ENCODE measurements at regions not wholly inside any gene's neighbourhood (a gene's known extent, or its start where the extent isn't known, plus 50 kb on each side); places are given as distances from the start of the nearest gene placed in this dataset.
"Not testable (repeated sequence)": the region's sequence is repeated elsewhere in the genome, so short reads cannot be mapped to it uniquely, and the experiment has no call there.

DNA sequence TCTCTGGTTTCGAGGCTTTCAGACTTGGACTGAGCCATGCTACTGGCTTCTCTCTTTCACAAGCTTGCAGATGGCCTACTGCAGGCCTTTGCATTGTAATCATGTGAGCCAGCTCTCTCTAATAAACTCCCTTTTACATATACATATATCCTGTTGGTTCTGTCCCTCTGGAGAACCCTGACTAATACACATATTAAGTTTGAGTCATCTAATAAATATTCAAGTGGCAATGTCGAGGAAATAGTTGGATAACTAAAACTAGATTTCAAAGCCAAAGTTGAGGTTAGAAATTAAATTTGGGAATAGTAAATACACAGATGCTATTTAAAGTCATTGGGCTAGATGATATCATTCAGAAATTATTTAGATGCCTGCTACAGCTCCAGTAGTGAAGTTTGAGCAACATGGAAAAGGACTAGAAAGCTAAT is 1343.4 kb downstream of the GRIK2 start:
- TF ChIP-seq EZH2phosphoT487 (conservative IDR thresholded peaks at IDR 0.05; ENCODE audit: low read length) = no peak
- TF ChIP-seq, protein P1, sequence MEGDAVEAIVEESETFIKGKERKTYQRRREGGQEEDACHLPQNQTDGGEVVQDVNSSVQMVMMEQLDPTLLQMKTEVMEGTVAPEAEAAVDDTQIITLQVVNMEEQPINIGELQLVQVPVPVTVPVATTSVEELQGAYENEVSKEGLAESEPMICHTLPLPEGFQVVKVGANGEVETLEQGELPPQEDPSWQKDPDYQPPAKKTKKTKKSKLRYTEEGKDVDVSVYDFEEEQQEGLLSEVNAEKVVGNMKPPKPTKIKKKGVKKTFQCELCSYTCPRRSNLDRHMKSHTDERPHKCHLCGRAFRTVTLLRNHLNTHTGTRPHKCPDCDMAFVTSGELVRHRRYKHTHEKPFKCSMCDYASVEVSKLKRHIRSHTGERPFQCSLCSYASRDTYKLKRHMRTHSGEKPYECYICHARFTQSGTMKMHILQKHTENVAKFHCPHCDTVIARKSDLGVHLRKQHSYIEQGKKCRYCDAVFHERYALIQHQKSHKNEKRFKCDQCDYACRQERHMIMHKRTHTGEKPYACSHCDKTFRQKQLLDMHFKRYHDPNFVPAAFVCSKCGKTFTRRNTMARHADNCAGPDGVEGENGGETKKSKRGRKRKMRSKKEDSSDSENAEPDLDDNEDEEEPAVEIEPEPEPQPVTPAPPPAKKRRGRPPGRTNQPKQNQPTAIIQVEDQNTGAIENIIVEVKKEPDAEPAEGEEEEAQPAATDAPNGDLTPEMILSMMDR (IDR thresholded peaks at IDR 0.05; ENCODE audit: insufficient read depth, low read length, poor library complexity, severe bottlenecking) = no peak

DNA sequence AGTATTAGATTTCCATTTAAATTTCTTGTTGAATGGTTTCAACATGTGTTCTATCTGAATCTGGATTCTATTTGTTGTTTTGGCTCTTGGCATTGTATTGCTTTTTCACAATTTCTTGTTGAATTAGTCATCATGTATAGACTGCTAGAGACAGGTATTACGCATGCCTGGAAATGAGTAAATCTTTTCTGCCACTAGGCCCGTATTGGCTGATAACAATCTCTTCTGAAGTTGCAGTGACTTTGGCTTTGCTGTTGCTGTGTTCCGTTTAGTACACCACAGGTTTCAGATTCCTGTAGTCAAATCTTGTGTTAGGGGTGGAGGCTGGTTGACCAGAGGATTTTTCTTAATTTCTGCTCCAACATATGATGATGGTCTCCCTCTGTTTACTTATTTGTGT is 1339.4 kb downstream of the GRIK2 start:
- Histone ChIP-seq H3K9ac (ENCODE audit: low read length) (no peak overlapping the region), H3K27ac (ENCODE audit: low read depth, low read length) (no peak overlapping the region), H3K36me3 (ENCODE audit: low read length) (no peaks in the 10 kb centered on the region), H2AFZ (ENCODE audit: low read depth, low read length, severe bottlenecking) (no peak overlapping the region), H3K9me2 (replicated peaks; ENCODE audit: insufficient read depth, low read length) (no peaks in the 10 kb centered on the region), H3K27me3 (ENCODE audit: low read length) (no peaks in the 10 kb centered on the region), H3K79me2 (ENCODE audit: insufficient read depth, low read length) (no peaks in the 10 kb centered on the region), H3K4me2 (ENCODE audit: low read depth, low read length, poor library complexity, severe bottlenecking) (no peak overlapping the region), H3F3A (ENCODE audit: insufficient read depth) (no peaks in the 10 kb centered on the region), H3K9me3 (ENCODE audit: insufficient read depth, low read length) (no peaks in the 10 kb centered on the region), H4K20me1 (ENCODE audit: low read depth, low read length) (no peaks in the 10 kb centered on the region), H3K4me3 (ENCODE audit: insufficient read depth, low read length, poor library complexity, severe bottlenecking) (no peak overlapping the region)
- no peak for TF ChIP-seq EZH2phosphoT487 (conservative IDR thresholded peaks at IDR 0.05; ENCODE audit: low read length)
- TF ChIP-seq, protein P1 (IDR thresholded peaks at IDR 0.05; ENCODE audit: insufficient read depth, low read length, poor library complexity, severe bottlenecking) = no peak

More for the DNA sequence above, 1343.4 kb downstream of the GRIK2 start:
- Histone ChIP-seq H3K9ac (ENCODE audit: low read length) (no peak overlapping the region), H3K4me3 (ENCODE audit: insufficient read depth, low read length, poor library complexity, severe bottlenecking) (no peak overlapping the region), H3K27me3 (ENCODE audit: low read length) (no peaks in the 10 kb centered on the region), H3K36me3 (ENCODE audit: low read length) (no peaks in the 10 kb centered on the region), H3F3A (ENCODE audit: insufficient read depth) (no peaks in the 10 kb centered on the region), H3K9me3 (ENCODE audit: insufficient read depth, low read length) (no peaks in the 10 kb centered on the region), H3K79me2 (ENCODE audit: insufficient read depth, low read length) (no peaks in the 10 kb centered on the region), H3K9me2 (replicated peaks; ENCODE audit: insufficient read depth, low read length) (no peaks in the 10 kb centered on the region), H2AFZ (ENCODE audit: low read depth, low read length, severe bottlenecking) (no peak overlapping the region), H3K27ac (ENCODE audit: low read depth, low read length) (no peak overlapping the region), H4K20me1 (ENCODE audit: low read depth, low read length) (no peaks in the 10 kb centered on the region), H3K4me2 (ENCODE audit: low read depth, low read length, poor library complexity, severe bottlenecking) (no peak overlapping the region)

DNA sequence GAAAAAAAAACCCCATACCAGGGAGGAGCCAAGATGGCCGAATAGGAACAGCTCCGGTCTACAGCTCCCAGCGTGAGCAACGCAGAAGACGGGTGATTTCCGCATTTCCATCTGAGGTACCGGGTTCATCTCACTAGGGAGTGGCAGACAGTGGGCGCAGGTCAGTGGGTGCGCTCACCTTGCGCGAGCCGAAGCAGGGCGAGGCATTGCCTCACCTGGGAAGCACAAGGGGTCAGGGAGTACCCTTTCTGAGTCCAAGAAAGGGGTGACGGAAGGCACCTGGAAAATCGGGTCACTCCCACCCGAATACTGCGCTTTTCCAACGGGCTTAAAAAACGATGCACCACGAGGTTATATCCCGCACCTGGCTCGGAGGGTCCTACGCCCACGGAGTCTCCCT is 1328.6 kb downstream of the GRIK2 start:
- H3F3A ChIP-seq (ENCODE audit: insufficient read depth); H3K9ac ChIP-seq (ENCODE audit: low read length); H3K79me2 ChIP-seq (ENCODE audit: insufficient read depth, low read length); H3K4me2 ChIP-seq (ENCODE audit: low read depth, low read length, poor library complexity, severe bottlenecking); H4K20me1 ChIP-seq (ENCODE audit: low read depth, low read length); H3K9me2 ChIP-seq (replicated peaks; ENCODE audit: insufficient read depth, low read length); H2AFZ ChIP-seq (ENCODE audit: low read depth, low read length, severe bottlenecking); H3K9me3 ChIP-seq (ENCODE audit: insufficient read depth, low read length); H3K36me3 ChIP-seq (ENCODE audit: low read length); H3K27ac ChIP-seq (ENCODE audit: low read depth, low read length); H3K4me3 ChIP-seq (ENCODE audit: insufficient read depth, low read length, poor library complexity, severe bottlenecking); H3K27me3 ChIP-seq (ENCODE audit: low read length): not testable (repeated sequence)

DNA sequence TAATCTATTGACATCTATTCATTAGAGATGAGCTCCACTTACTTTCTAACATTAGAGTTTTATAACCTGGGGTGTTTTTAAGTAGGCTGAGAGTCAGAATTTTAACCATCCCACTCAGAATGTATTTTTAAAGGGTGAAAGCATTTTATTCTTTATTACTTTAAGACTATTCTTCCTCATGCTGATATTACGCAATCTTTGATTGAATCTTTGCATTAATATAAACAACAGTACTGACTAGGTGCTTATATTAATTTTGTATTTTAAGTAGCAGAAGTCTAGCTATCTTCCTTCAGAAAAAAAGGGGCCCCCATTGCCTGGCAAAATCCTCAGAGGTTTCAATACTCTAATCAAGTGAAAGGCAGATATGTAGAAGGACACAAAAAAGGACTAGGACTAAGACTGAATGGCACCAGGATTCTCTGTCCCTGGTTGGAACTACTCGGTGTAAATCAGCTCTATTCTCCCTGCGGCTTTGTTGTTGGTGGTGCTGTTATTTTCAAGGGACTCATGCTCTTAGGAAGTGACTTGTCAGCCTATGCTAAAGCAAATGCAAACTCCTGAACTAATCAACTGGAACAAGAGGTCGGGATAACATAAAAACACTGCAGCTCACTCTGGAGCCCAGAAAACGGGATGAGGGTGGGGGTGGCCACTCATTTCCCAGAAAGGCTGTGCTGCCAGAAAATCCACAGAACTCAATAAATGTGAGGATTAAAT is 1324.4 kb downstream of the GRIK2 start:
- no peaks in the 10 kb centered on the region for H3K9me3 ChIP-seq (ENCODE audit: insufficient read depth, low read length)
- H2AFZ ChIP-seq (ENCODE audit: low read depth, low read length, severe bottlenecking) = no peak overlapping the region
- no peak overlapping the region for H3K27ac ChIP-seq (ENCODE audit: low read depth, low read length)
- no peak overlapping the region for H3K4me3 ChIP-seq (ENCODE audit: insufficient read depth, low read length, poor library complexity, severe bottlenecking)
- H4K20me1 ChIP-seq (ENCODE audit: low read depth, low read length) = no peaks in the 10 kb centered on the region
- no peaks in the 10 kb centered on the region for H3K27me3 ChIP-seq (ENCODE audit: low read length)
- TF ChIP-seq, protein P1 (IDR thresholded peaks at IDR 0.05; ENCODE audit: insufficient read depth, low read length, poor library complexity, severe bottlenecking) = no peak
- TF ChIP-seq EZH2phosphoT487 (conservative IDR thresholded peaks at IDR 0.05; ENCODE audit: low read length) = no peak
- H3K9me2 ChIP-seq (replicated peaks; ENCODE audit: insufficient read depth, low read length) = no peaks in the 10 kb centered on the region
- no peaks in the 10 kb centered on the region for H3F3A ChIP-seq (ENCODE audit: insufficient read depth)
- H3K9ac ChIP-seq (ENCODE audit: low read length) = no peak overlapping the region
- H3K79me2 ChIP-seq (ENCODE audit: insufficient read depth, low read length) = no peaks in the 10 kb centered on the region
- no peak overlapping the region for H3K4me2 ChIP-seq (ENCODE audit: low read depth, low read length, poor library complexity, severe bottlenecking)
- no peaks in the 10 kb centered on the region for H3K36me3 ChIP-seq (ENCODE audit: low read length)
